Limb (tissue), 2 donors: ENCODE measurements at regions not wholly inside any gene's neighbourhood (a gene's known extent, or its start where the extent isn't known, plus 50 kb on each side); places are given as distances from the start of the nearest gene placed in this dataset.
"Not testable (repeated sequence)": the region's sequence is repeated elsewhere in the genome, so short reads cannot be mapped to it uniquely, and the experiment has no call there.

Experiments used
- DNase-seq, 2 donors: peaks; one replicate each; pipeline ENCODE4 v3.0.0-alpha.2; 2016; ENCODE audit errors: extremely low spot score in 2 of 2

GRCh38 chr11:69869311-69869939 lies 50.2 kb upstream of the FGF3 start:
- no peak for DNase-seq

- DNase-seq: no peak
These were observed 51.5 kb upstream of the FGF3 start for GRCh38 chr11:69870766-69871165.

- DNase-seq: no peak
These were observed 54.2 kb upstream of the FGF3 start for GRCh38 chr11:69873166-69874077.

GRCh38 chr11:69874178-69874983 lies 55.2 kb upstream of the FGF3 start:
- no peak for DNase-seq

- peak in 1 of 2 donors; percentile 4 for DNase-seq
These were observed 55.9 kb upstream of the FGF3 start for GRCh38 chr11:69874984-69875624.

GRCh38 chr11:69876013-69876412 lies 56.8 kb upstream of the FGF3 start:
- no peak for DNase-seq

- DNase-seq: no peak
These were observed 58.0 kb upstream of the FGF3 start for GRCh38 chr11:69877235-69877634.

- DNase-seq: not testable (repeated sequence)
These were observed 58.5 kb upstream of the FGF3 start for GRCh38 chr11:69877704-69878103.

- DNase-seq: no peak
These were observed 59.1 kb upstream of the FGF3 start for GRCh38 chr11:69878144-69878883.

- DNase-seq: no peak
These were observed 59.9 kb upstream of the FGF3 start for GRCh38 chr11:69878927-69879728.

- no peak for DNase-seq
These were observed 60.5 kb upstream of the FGF3 start for GRCh38 chr11:69879729-69880005.

- peak in 1 of 2 donors; percentile 12 for DNase-seq
These were observed 61.0 kb upstream of the FGF3 start for GRCh38 chr11:69880041-69880825.

- no peak for DNase-seq
These were observed 61.7 kb upstream of the FGF3 start for GRCh38 chr11:69880826-69881445.

- no peak for DNase-seq
These were observed 62.5 kb upstream of the FGF3 start for GRCh38 chr11:69881467-69882269.

GRCh38 chr11:69882270-69882608 lies 63.0 kb upstream of the FGF3 start:
- DNase-seq: no peak

- no peak for DNase-seq
These were observed 64.4 kb upstream of the FGF3 start for GRCh38 chr11:69883292-69884255.

- DNase-seq: no peak
These were observed 65.1 kb upstream of the FGF3 start for GRCh38 chr11:69884286-69884685.
